MM.1S (cell line): ENCODE measurements at regions not wholly inside any gene's neighbourhood (a gene's known extent, or its start where the extent isn't known, plus 50 kb on each side); places are given as distances from the start of the nearest gene placed in this dataset.

Experiments used
- CTCF ChIP-seq: fragments of 300-600 bp; sonication (generic); IDR thresholded peaks from 2 replicates; pipeline ENCODE4 v1.5.1; 2016; ENCODE audit warnings: antibody characterized with exemption, low read length, mixed read lengths
- EZH2 ChIP-seq: fragments of 300-600 bp; sonication (generic); optimal IDR thresholded peaks from 2 replicates; pipeline ENCODE3; 2017; ENCODE audit warnings: low read depth, mild to moderate bottlenecking, antibody characterized with exemption, low read length, mixed read lengths

- TF ChIP-seq CTCF (no peak), EZH2 (no peak)
Measured at GRCh38 chr14:48890333-48890732, 695.8 kb downstream of the RPS29 start.
